ENCODE measurements at regions not wholly inside any gene's neighbourhood (a gene's known extent, or its start where the extent isn't known, plus 50 kb on each side); places are given as distances from the start of the nearest gene placed in this dataset.

DNA sequence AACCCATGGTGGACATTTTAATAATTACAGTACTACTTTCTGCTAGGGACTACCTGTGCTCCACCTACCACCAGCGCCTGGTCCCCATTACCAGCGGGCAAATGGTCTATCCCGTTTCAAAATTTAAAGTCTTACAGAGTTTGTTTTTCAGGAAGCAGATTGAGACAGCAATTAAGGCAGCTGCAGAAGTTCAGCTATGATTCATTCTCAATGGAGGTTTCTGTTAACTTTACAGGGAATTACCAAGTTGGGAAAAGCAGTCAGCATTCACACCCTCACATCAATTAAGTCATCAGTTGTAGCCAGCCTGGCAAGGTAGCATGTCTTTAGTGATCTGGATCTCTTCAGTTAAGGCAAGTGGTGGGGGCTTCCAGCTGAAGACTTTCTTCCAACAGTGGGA is 410.6 kb upstream of the DAB2 start:
- H3K23ac ChIP-seq (ENCODE audit: insufficient read length, low read depth, low read length) = no peak overlapping the region
- no peaks in the 10 kb centered on the region for H3K9me3 ChIP-seq (ENCODE audit: control insufficient read depth, low read depth, low read length)
- no peak overlapping the region for H3K4ac ChIP-seq (ENCODE audit: low read depth, low read length)
- no peak overlapping the region for H3K14ac ChIP-seq (ENCODE audit: insufficient read depth, low read length)
- no peak overlapping the region for H2BK20ac ChIP-seq (ENCODE audit: low read depth, low read length, poor library complexity, severe bottlenecking)
- H3K18ac ChIP-seq (ENCODE audit: insufficient read length, low read depth, low read length) = no peak overlapping the region
- H3K9ac ChIP-seq (ENCODE audit: extremely low read depth, insufficient read length, low read length) = no peak overlapping the region
- Mint-ChIP-seq H3K27ac (no peak overlapping the region), H3K36me3 (ENCODE audit: insufficient read depth in 1 of 3, low read depth in 3 of 3) (peaks cover 3 to 14% (median 4%) of the 10 kb centered on the region in 3 experiments; a peak in 4 of 7 replicates), H3K9me3 (peaks cover 13 to 14% of the 10 kb centered on the region in 2 experiments; a peak in 4 of 5 replicates), H3K27me3 (ENCODE audit: low read depth) (no peaks in the 10 kb centered on the region), H3K4me3 (no peak overlapping the region), H3K4me1 (no peaks in the 10 kb centered on the region)
- no peak overlapping the region for H2BK120ac ChIP-seq (ENCODE audit: low read depth, low read length, poor library complexity, severe bottlenecking)
- no peaks in the 10 kb centered on the region for H3K79me2 ChIP-seq (ENCODE audit: insufficient read depth, low read length)
- no CpG with 5 or more reads among the region's 3 CpGs for WGBS (ENCODE audit: extremely low coverage, insufficient read length, low lambda C conversion rate)
- H3T11ph ChIP-seq (ENCODE audit: low read length) = no peak overlapping the region
- H3K79me1 ChIP-seq (ENCODE audit: insufficient read depth, low read depth, low read length, poor library complexity, severe bottlenecking) = no peaks in the 10 kb centered on the region
- no peaks in the 10 kb centered on the region for H3K23me2 ChIP-seq (ENCODE audit: insufficient read length, low read depth, low read length, poor library complexity, severe bottlenecking)
- no peak overlapping the region for H3K4me2 ChIP-seq (ENCODE audit: insufficient read depth, insufficient read length, low read length)
- no peak overlapping the region for H2AK5ac ChIP-seq (ENCODE audit: insufficient read length, low read length)
- H3K56ac ChIP-seq (ENCODE audit: insufficient read length, low read depth, low read length) = no peak overlapping the region
- no peaks in the 10 kb centered on the region for H3K27me3 ChIP-seq (ENCODE audit: insufficient read depth, low read length)
- no peak overlapping the region for H2BK5ac ChIP-seq (ENCODE audit: insufficient read length, low read length)
- no peaks in the 10 kb centered on the region for H4K20me1 ChIP-seq (ENCODE audit: control insufficient read depth, insufficient read depth, insufficient read length)
- H3K4me1 ChIP-seq (ENCODE audit: insufficient read depth, low read length) = no peaks in the 10 kb centered on the region
- TF ChIP-seq, protein P1, sequence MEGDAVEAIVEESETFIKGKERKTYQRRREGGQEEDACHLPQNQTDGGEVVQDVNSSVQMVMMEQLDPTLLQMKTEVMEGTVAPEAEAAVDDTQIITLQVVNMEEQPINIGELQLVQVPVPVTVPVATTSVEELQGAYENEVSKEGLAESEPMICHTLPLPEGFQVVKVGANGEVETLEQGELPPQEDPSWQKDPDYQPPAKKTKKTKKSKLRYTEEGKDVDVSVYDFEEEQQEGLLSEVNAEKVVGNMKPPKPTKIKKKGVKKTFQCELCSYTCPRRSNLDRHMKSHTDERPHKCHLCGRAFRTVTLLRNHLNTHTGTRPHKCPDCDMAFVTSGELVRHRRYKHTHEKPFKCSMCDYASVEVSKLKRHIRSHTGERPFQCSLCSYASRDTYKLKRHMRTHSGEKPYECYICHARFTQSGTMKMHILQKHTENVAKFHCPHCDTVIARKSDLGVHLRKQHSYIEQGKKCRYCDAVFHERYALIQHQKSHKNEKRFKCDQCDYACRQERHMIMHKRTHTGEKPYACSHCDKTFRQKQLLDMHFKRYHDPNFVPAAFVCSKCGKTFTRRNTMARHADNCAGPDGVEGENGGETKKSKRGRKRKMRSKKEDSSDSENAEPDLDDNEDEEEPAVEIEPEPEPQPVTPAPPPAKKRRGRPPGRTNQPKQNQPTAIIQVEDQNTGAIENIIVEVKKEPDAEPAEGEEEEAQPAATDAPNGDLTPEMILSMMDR (conservative IDR thresholded peaks at IDR 0.05) = no peak
- H2BK12ac ChIP-seq (ENCODE audit: insufficient read length, low read depth, low read length) = no peak overlapping the region
- no peak overlapping the region for H4K8ac ChIP-seq (replicated peaks; ENCODE audit: insufficient read length, low read depth, low read length)
- H4K5ac ChIP-seq (ENCODE audit: insufficient read length, low read depth, low read length) = no peak overlapping the region
- H3K27ac ChIP-seq (ENCODE audit: insufficient read length, low read depth, low read length) = no peak overlapping the region
- H2AFZ ChIP-seq (ENCODE audit: low read length) = no peak overlapping the region
- no peak overlapping the region for H2BK15ac ChIP-seq (ENCODE audit: low read depth, low read length)
- DNase-seq = no peak
- H4K91ac ChIP-seq (ENCODE audit: insufficient read length, low read depth, low read length) = no peak overlapping the region

All from H9 (cell line).